Activated CD8-positive, alpha-beta T cell treated with anti-CD3 and anti-CD28 coated beads for 36 hours (primary cell): ENCODE measurements at regions not wholly inside any gene's neighbourhood (a gene's known extent, or its start where the extent isn't known, plus 50 kb on each side); places are given as distances from the start of the nearest gene placed in this dataset.
A peak's percentile ranks its signal among the peaks of the same experiment; 100 is the strongest.
"Not testable (repeated sequence)": the region's sequence is repeated elsewhere in the genome, so short reads cannot be mapped to it uniquely, and the experiment has no call there.

Source experiments
- ATAC-seq: fragments of 200-7000 bp; cut with Tn5 transposase; one replicate; pipeline ENCODE4 v1.10.0; 2021; ENCODE audit warnings: mild to moderate bottlenecking, moderate library complexity
- CTCF ChIA-PET: fragments of 350-600 bp; sonication (Branson Sonifier 250); formaldehyde crosslinking; loops from one replicate; lab custom pipeline; 2021; ENCODE audit warnings: antibody characterized with exemption; lab: Charles Lee
- POLR2A ChIA-PET: fragments of 350-600 bp; sonication (Branson Sonifier 250); formaldehyde crosslinking; loops from one replicate; lab custom pipeline; 2021; ENCODE audit warnings: antibody characterized with exemption; lab: Charles Lee
- DNase-seq: peaks from one replicate; pipeline ENCODE4 v3.0.0-alpha.2; 2020
- H3K27ac Mint-ChIP-seq: one replicate; pipeline ENCODE4 v1.8.0; 2021; ENCODE audit warnings: mild to moderate bottlenecking, mixed read lengths
- H3K27me3 Mint-ChIP-seq: one replicate; pipeline ENCODE4 v1.8.0; 2021; ENCODE audit warnings: mixed read lengths
- H3K36me3 Mint-ChIP-seq: one replicate; pipeline ENCODE4 v1.8.0; 2021; ENCODE audit warnings: low read depth, mixed read lengths
- H3K4me1 Mint-ChIP-seq: one replicate; pipeline ENCODE4 v1.8.0; 2021; ENCODE audit warnings: low read depth, mixed read lengths
- H3K4me3 Mint-ChIP-seq: one replicate; pipeline ENCODE4 v1.8.0; 2021; ENCODE audit warnings: mild to moderate bottlenecking, moderate library complexity, mixed read lengths
- H3K9me3 Mint-ChIP-seq: one replicate; pipeline ENCODE4 v1.8.0; 2021; ENCODE audit warnings: mixed read lengths
- CTCF ChIP-seq: fragments of 200-600 bp; IDR thresholded peaks from one replicate; pipeline ENCODE4 v1.8.0; 2022; ENCODE audit warnings: antibody characterized with exemption, mild to moderate bottlenecking
- intact Hi-C: fragments of 100-400 bp; cut with micrococcal nuclease; formaldehyde crosslinking; loops from one replicate; pipeline ENCODE4 v1.10.0; 2022

GRCh38 chr20:22963581-22963980 is 71.5 kb upstream of the SSTR4 start:
- ChIA-PET CTCF (no interaction called here), POLR2A (no interaction called here)
- no peak overlapping the region for H3K4me3 Mint-ChIP-seq
- no peak for TF ChIP-seq CTCF
- intact Hi-C loops, result no loop called here
- H3K4me1 Mint-ChIP-seq, result no peaks in the 10 kb centered on the region
- no peaks in the 10 kb centered on the region for H3K9me3 Mint-ChIP-seq
- peaks cover 4% of the 10 kb centered on the region for H3K27me3 Mint-ChIP-seq
- H3K27ac Mint-ChIP-seq, result no peak overlapping the region
- DNase-seq, result no peak
- ATAC-seq, result no peak
- H3K36me3 Mint-ChIP-seq, result no peaks in the 10 kb centered on the region

- ATAC-seq, result no peak
- no peak overlapping the region for H3K4me3 Mint-ChIP-seq
- no peaks in the 10 kb centered on the region for H3K4me1 Mint-ChIP-seq
- no peak for DNase-seq
- H3K9me3 Mint-ChIP-seq, result no peaks in the 10 kb centered on the region
- POLR2A ChIA-PET, result no interaction called here
- CTCF ChIA-PET, result no interaction called here
- TF ChIP-seq CTCF, result no peak
- H3K27me3 Mint-ChIP-seq, result peaks cover 4% of the 10 kb centered on the region
- intact Hi-C loops, result no loop called here
- H3K36me3 Mint-ChIP-seq, result no peaks in the 10 kb centered on the region
- H3K27ac Mint-ChIP-seq, result no peak overlapping the region
Measured at GRCh38 chr20:22966787-22967464, 68.2 kb upstream of the SSTR4 start.

- intact Hi-C loops, H3K27me3 Mint-ChIP-seq, DNase-seq, H3K4me1 Mint-ChIP-seq, H3K9me3 Mint-ChIP-seq, CTCF ChIA-PET, H3K36me3 Mint-ChIP-seq, POLR2A ChIA-PET, H3K27ac Mint-ChIP-seq, H3K4me3 Mint-ChIP-seq, ATAC-seq: not testable (repeated sequence)
Measured at GRCh38 chr20:22967706-22968105, 67.4 kb upstream of the SSTR4 start.

GRCh38 chr20:22969031-22969430 is 66.1 kb upstream of the SSTR4 start:
- not testable (repeated sequence) for H3K9me3 Mint-ChIP-seq, H3K36me3 Mint-ChIP-seq

GRCh38 chr20:22971077-22971476 is 64.0 kb upstream of the SSTR4 start:
- intact Hi-C loops, ATAC-seq, DNase-seq, H3K9me3 Mint-ChIP-seq, H3K27ac Mint-ChIP-seq, CTCF ChIA-PET, H3K36me3 Mint-ChIP-seq, H3K27me3 Mint-ChIP-seq, H3K4me3 Mint-ChIP-seq, H3K4me1 Mint-ChIP-seq: not testable (repeated sequence)
- POLR2A ChIA-PET, result interaction anchor here (0.6 kb wide), 1 partner anchor 55 kb away, joined by 3 read pairs; no protein-coding TSS in a partner anchor

More at GRCh38 chr20:22969031-22969430, 66.1 kb upstream of the SSTR4 start:
- POLR2A ChIA-PET, H3K4me1 Mint-ChIP-seq, H3K4me3 Mint-ChIP-seq, H3K27me3 Mint-ChIP-seq, intact Hi-C loops, DNase-seq, H3K27ac Mint-ChIP-seq, CTCF ChIA-PET, ATAC-seq: not testable (repeated sequence)

- Mint-ChIP-seq H3K36me3 (no peaks in the 10 kb centered on the region), H3K27ac (no peak overlapping the region), H3K4me3 (no peak overlapping the region), H3K9me3 (no peaks in the 10 kb centered on the region), H3K4me1 (no peaks in the 10 kb centered on the region), H3K27me3 (peaks cover 2% of the 10 kb centered on the region)
- TF ChIP-seq CTCF, result peak; percentile 31
- ATAC-seq (no peak), DNase-seq (peak; percentile 4)
- CTCF ChIA-PET, result interaction anchor here (1.1 to 2.5 kb wide), 3 partner anchors 12 to 367 kb away, joined by 3 to 15 read pairs (median 5); no protein-coding TSS in a partner anchor
- POLR2A ChIA-PET, result no interaction called here
- intact Hi-C loops, result no loop called here
Measured at GRCh38 chr20:22974354-22974753, 60.8 kb upstream of the SSTR4 start.
